ENCODE measurements at regions not wholly inside any gene's neighbourhood (a gene's known extent, or its start where the extent isn't known, plus 50 kb on each side); places are given as distances from the start of the nearest gene placed in this dataset.

DNA sequence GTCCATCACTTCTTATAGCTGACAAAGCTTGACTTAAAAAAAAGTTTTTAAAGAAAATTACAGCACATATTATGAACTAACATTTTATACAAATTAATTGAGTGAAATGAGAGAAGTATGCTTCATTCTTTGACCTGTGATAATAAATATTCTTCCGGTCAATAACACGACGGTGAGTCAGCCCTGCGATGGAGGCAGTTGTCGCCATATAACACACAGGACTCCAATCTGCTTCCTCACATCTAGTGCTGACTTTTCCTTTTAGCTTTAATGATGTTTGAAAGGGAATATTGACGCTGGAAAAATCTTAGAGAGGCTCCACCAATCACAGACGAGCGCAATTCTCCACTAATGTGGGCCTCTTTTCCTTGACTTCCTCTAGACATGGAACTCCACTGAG is 166.9 kb upstream of the C1orf21 start:
- Histone ChIP-seq H3K4me1 (ENCODE audit: control insufficient read depth, insufficient read depth, low read length) (peaks cover 13% of the 10 kb centered on the region), H3K9me3 (ENCODE audit: control insufficient read depth, low read length) (no peaks in the 10 kb centered on the region), H3K27me3 (replicated peaks; ENCODE audit: control insufficient read depth, insufficient read depth, low read length) (no peaks in the 10 kb centered on the region), H3K4me3 (ENCODE audit: low read length) (no peak overlapping the region), H3K9ac (ENCODE audit: low read length) (no peak overlapping the region), H3K36me3 (ENCODE audit: control insufficient read depth, insufficient read depth, low read length, severe bottlenecking) (no peaks in the 10 kb centered on the region)
- no peak for DNase-seq (ENCODE audit: low read depth)

DNA sequence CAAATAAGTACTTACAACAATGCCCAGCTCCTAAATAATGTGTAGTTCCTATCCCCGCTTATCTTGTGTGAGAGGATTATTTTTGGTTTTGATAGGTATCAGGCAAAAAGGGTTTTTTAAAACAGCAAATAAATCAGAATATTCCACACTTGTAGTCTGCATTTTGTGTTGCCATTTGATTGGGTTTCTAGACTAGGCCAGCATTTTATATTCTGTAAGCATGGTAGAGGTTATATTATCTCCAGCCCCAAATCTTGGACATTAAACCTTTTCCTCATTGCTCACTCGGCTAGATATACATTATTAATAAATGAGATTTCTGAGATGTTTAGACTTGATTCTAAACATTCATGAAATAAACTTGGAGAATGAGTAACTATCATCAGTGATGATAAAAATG is 165.7 kb upstream of the C1orf21 start:
- no peak for DNase-seq (ENCODE audit: low read depth)
- H3K27me3 ChIP-seq (replicated peaks; ENCODE audit: control insufficient read depth, insufficient read depth, low read length): no peaks in the 10 kb centered on the region

DNA sequence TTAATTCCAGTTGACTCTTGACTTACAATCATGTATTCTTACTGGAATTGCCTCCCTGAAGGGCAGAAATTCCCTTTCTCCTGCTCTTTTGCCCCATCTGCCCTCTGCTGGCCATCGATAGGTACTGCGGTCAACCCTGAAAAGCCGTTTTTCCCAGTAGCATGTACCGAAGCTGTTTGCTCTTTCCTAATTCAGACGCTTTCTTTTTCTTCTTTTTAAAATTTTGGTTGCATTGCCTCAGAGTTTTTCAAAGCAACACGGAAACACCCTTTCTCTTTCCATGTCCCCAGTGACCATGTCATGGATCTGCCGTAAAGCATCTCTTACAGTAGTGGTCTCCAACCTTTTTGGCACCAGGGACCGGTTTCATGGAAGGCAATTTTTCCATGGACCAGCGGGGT is 164.2 kb upstream of the C1orf21 start:
- H3K9me3 ChIP-seq (ENCODE audit: control insufficient read depth, low read length): no peaks in the 10 kb centered on the region
- H3K4me1 ChIP-seq (ENCODE audit: control insufficient read depth, insufficient read depth, low read length): peaks cover 13% of the 10 kb centered on the region
- H3K36me3 ChIP-seq (ENCODE audit: control insufficient read depth, insufficient read depth, low read length, severe bottlenecking): no peaks in the 10 kb centered on the region
- no peaks in the 10 kb centered on the region for H3K27me3 ChIP-seq (replicated peaks; ENCODE audit: control insufficient read depth, insufficient read depth, low read length)
- peak; percentile 72 for DNase-seq (ENCODE audit: low read depth)
- H3K9ac ChIP-seq (ENCODE audit: low read length): peak overlapping the region; percentile 44
- H3K4me3 ChIP-seq (ENCODE audit: low read length): peak overlapping the region; percentile 70

More for the DNA sequence above, 165.7 kb upstream of the C1orf21 start:
- Histone ChIP-seq H3K9me3 (ENCODE audit: control insufficient read depth, low read length) (no peaks in the 10 kb centered on the region), H3K4me1 (ENCODE audit: control insufficient read depth, insufficient read depth, low read length) (peaks cover 13% of the 10 kb centered on the region), H3K4me3 (ENCODE audit: low read length) (no peak overlapping the region), H3K9ac (ENCODE audit: low read length) (no peak overlapping the region), H3K36me3 (ENCODE audit: control insufficient read depth, insufficient read depth, low read length, severe bottlenecking) (no peaks in the 10 kb centered on the region)

DNA sequence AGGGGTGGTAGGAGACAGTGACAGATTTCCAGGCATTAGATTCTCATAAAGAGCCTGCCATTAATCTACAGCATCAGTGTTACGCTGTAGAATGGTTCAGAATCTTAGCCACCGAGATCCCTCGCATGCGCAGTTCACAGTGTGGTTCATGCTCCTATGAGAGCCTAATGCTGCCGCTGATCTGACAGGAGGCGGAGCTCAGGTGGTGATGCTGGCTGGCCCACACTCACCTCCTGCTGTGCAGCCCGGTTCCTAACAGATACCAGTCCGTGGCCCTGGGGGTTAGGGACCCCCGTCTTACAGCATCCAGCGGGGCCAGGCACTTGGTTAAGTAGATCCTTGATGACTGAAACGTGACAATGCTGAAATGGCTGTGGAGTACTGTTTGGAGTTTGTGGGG is 163.6 kb upstream of the C1orf21 start:
- no peaks in the 10 kb centered on the region for H3K9me3 ChIP-seq (ENCODE audit: control insufficient read depth, low read length)
- H3K4me3 ChIP-seq (ENCODE audit: low read length): peak overlapping the region; percentile 70
- no peaks in the 10 kb centered on the region for H3K36me3 ChIP-seq (ENCODE audit: control insufficient read depth, insufficient read depth, low read length, severe bottlenecking)
- peak overlapping the region; percentile 44 for H3K9ac ChIP-seq (ENCODE audit: low read length)
- no peak for DNase-seq (ENCODE audit: low read depth)
- H3K4me1 ChIP-seq (ENCODE audit: control insufficient read depth, insufficient read depth, low read length): peaks cover 13% of the 10 kb centered on the region
- H3K27me3 ChIP-seq (replicated peaks; ENCODE audit: control insufficient read depth, insufficient read depth, low read length): no peaks in the 10 kb centered on the region

DNA sequence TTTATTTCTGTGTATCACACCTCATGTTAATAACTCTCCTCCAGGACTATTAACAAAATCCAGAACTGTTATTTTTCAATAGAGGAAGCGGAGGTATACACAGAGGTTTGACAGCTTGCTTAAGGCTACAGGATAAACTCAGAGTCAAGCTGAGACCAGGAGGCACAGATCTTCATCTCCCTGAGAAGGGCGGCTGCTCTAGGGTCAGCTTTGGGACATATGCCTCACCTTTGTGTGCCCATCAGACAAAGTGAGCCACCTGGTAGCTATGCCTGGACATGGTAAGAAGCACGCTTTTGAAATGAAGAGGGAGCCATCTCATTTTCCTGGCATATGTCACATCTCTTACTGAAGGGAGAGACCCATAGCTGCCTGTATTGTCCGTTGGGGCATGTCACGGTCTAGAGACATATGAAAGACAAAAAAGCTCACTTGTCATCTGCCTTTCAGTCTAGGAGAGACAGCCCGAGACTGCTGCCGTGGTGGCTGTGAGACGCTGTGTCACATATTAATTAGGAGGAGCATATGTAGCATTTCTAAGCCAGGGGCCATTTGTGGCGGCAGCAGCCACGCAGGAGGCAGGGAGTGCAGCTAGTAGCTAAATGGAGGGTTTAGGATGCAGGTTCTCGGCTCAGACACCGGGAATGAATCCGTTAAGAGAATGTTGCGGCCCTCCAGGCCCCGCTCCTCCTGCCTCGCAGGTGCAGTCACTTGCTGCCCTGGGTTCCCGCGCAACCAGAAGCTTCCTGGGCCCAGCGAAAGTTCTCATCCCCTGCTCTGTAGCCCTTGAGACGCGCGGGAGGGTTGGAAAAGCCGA is 161.3 kb upstream of the C1orf21 start:
- no peak for DNase-seq (ENCODE audit: low read depth)
- Histone ChIP-seq H3K4me1 (ENCODE audit: control insufficient read depth, insufficient read depth, low read length) (peaks cover 4% of the 10 kb centered on the region), H3K36me3 (ENCODE audit: control insufficient read depth, insufficient read depth, low read length, severe bottlenecking) (no peaks in the 10 kb centered on the region), H3K9me3 (ENCODE audit: control insufficient read depth, low read length) (no peaks in the 10 kb centered on the region), H3K4me3 (ENCODE audit: low read length) (no peak overlapping the region), H3K9ac (ENCODE audit: low read length) (no peak overlapping the region), H3K27me3 (replicated peaks; ENCODE audit: control insufficient read depth, insufficient read depth, low read length) (no peaks in the 10 kb centered on the region)

DNA sequence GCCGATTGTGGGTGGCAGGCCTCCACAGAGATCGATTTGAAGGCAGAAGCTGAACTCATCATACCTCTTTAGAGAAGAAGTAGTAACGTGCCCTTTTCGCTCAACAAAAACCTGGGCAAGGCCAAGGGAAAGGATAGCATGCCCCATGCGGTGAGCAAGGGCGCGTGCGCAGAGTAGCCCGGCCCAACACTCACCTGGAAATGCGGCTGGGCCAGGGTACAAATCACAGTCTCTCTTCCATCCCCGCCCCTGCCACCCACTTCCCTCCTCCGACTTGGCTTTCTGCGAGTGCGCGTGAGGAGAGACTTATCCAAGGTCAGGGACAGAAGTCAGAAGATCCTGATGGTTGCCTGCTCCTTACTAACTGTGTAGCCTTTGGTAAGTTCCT is 160.7 kb upstream of the C1orf21 start:
- Histone ChIP-seq H3K4me1 (ENCODE audit: control insufficient read depth, insufficient read depth, low read length) (peaks cover 4% of the 10 kb centered on the region), H3K4me3 (ENCODE audit: low read length) (no peak overlapping the region), H3K9me3 (ENCODE audit: control insufficient read depth, low read length) (no peaks in the 10 kb centered on the region), H3K36me3 (ENCODE audit: control insufficient read depth, insufficient read depth, low read length, severe bottlenecking) (no peaks in the 10 kb centered on the region), H3K9ac (ENCODE audit: low read length) (no peak overlapping the region), H3K27me3 (replicated peaks; ENCODE audit: control insufficient read depth, insufficient read depth, low read length) (no peaks in the 10 kb centered on the region)
- DNase-seq (ENCODE audit: low read depth): no peak

DNA sequence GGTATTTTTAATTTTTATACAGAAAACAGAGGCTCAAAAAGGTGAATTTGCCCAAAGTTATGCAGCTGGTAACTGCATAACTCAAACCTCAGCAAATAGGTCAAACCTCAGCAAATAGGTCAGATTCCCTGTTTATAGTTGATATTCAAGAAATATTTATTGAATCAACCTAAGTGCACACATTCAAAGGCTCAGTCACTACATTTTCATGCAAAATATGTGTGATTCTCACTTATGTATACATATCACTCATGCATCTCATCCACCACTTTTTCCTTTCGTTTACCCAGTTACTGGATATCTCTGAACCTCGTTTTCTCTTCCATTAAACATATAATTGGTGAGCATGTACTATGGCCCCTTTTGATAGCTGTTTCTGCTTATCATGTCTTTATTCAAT is 158.3 kb upstream of the C1orf21 start:
- DNase-seq (ENCODE audit: low read depth): no peak
- Histone ChIP-seq H3K36me3 (ENCODE audit: control insufficient read depth, insufficient read depth, low read length, severe bottlenecking) (no peaks in the 10 kb centered on the region), H3K9ac (ENCODE audit: low read length) (no peak overlapping the region)

DNA sequence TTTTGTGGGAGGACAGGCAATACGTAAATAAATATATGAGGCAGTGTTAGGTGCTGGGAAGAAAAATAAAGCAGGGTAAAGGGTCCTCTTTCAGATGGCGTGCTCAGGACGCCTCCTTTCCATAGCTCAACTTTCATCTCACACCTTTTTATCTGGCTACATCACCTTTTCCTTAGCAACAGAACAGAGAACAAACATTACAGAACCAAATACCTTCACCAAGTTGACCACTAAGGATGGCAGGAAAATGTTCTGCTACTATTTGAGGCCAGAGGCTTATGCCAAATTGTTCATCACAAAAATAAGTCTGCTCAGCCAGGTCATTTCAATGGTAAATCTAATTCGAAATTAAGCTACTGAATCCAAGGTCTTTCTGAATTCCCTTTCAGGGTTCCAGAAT is 149.2 kb upstream of the C1orf21 start:
- H3K4me1 ChIP-seq (ENCODE audit: control insufficient read depth, insufficient read depth, low read length): peaks cover 5% of the 10 kb centered on the region
- no peak overlapping the region for H3K4me3 ChIP-seq (ENCODE audit: low read length)
- no peak overlapping the region for H3K9ac ChIP-seq (ENCODE audit: low read length)
- no peaks in the 10 kb centered on the region for H3K36me3 ChIP-seq (ENCODE audit: control insufficient read depth, insufficient read depth, low read length, severe bottlenecking)
- H3K9me3 ChIP-seq (ENCODE audit: control insufficient read depth, low read length): peaks cover 6% of the 10 kb centered on the region
- DNase-seq (ENCODE audit: low read depth): no peak
- H3K27me3 ChIP-seq (replicated peaks; ENCODE audit: control insufficient read depth, insufficient read depth, low read length): no peaks in the 10 kb centered on the region

More for the DNA sequence above, 158.3 kb upstream of the C1orf21 start:
- no peaks in the 10 kb centered on the region for H3K27me3 ChIP-seq (replicated peaks; ENCODE audit: control insufficient read depth, insufficient read depth, low read length)
- no peaks in the 10 kb centered on the region for H3K4me1 ChIP-seq (ENCODE audit: control insufficient read depth, insufficient read depth, low read length)
- H3K4me3 ChIP-seq (ENCODE audit: low read length): no peak overlapping the region
- no peaks in the 10 kb centered on the region for H3K9me3 ChIP-seq (ENCODE audit: control insufficient read depth, low read length)

DNA sequence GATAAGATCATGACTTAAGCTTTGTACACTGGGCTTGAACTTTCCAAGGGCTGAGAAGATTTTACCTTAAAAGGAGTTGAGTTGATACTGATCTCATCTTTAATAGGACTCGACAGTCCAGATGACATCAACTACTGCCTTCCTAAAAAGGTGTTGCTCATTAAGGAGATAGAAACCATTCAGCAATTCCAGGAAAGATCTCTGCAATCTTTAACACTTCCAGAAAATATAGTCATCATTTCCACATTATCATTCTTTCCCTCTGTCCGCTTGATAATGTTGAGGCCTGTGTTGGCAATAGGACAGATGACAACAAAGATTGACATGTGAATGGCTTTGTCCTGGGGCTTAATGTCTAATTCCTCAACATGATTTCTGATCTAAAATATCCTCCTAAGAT is 145.4 kb upstream of the C1orf21 start:
- Histone ChIP-seq H3K27me3 (replicated peaks; ENCODE audit: control insufficient read depth, insufficient read depth, low read length) (no peaks in the 10 kb centered on the region), H3K36me3 (ENCODE audit: control insufficient read depth, insufficient read depth, low read length, severe bottlenecking) (no peaks in the 10 kb centered on the region), H3K9me3 (ENCODE audit: control insufficient read depth, low read length) (no peaks in the 10 kb centered on the region), H3K4me1 (ENCODE audit: control insufficient read depth, insufficient read depth, low read length) (peaks cover 8% of the 10 kb centered on the region), H3K4me3 (ENCODE audit: low read length) (no peak overlapping the region), H3K9ac (ENCODE audit: low read length) (no peak overlapping the region)
- no peak for DNase-seq (ENCODE audit: low read depth)

DNA sequence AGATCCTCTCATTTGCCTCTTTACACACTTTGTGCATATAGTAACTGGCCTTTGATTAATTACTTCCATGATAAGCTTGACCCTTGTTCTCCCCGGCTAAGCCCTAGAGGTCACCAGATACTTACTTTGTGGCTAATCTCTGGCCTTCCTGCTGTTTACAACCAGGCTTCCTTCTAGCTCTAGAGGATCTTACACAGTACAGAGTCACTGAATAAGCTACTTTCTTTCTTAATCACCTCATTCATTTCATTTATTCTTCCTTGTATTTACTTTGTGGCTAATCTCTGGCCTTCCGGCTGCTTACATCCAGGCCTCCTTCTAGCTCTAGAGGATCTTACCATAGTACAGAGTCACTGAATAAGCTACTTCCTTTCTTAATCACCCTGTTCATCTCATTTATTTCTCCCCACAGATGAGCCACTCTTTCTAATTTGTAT is 144.3 kb upstream of the C1orf21 start:
- Histone ChIP-seq H3K9ac (ENCODE audit: low read length) (no peak overlapping the region), H3K36me3 (ENCODE audit: control insufficient read depth, insufficient read depth, low read length, severe bottlenecking) (no peaks in the 10 kb centered on the region)
- DNase-seq (ENCODE audit: low read depth): peak; percentile 15

DNA sequence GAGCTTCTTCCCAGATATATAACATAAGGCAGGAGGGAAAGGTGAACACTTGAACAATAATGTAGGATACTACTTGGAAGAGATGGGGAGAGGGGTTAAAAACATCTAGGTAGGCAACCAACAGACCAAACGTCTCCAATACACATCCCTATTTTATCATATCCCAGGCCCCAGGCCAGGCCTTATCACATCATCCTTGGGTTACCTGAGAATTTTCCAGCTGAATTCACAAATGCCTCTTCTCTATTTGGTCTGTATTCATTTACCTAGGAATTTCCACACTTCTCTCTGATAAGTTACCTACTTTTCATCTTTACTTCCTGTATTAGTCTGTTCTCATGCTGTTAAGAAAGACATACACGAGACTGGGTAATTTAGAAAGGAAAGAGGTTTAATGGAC is 141.9 kb upstream of the C1orf21 start:
- no peak for DNase-seq (ENCODE audit: low read depth)
- no peaks in the 10 kb centered on the region for H3K9me3 ChIP-seq (ENCODE audit: control insufficient read depth, low read length)
- no peaks in the 10 kb centered on the region for H3K36me3 ChIP-seq (ENCODE audit: control insufficient read depth, insufficient read depth, low read length, severe bottlenecking)
- H3K4me1 ChIP-seq (ENCODE audit: control insufficient read depth, insufficient read depth, low read length): peaks cover 8% of the 10 kb centered on the region
- no peaks in the 10 kb centered on the region for H3K27me3 ChIP-seq (replicated peaks; ENCODE audit: control insufficient read depth, insufficient read depth, low read length)
- H3K4me3 ChIP-seq (ENCODE audit: low read length): no peak overlapping the region
- H3K9ac ChIP-seq (ENCODE audit: low read length): no peak overlapping the region

More for the DNA sequence above, 144.3 kb upstream of the C1orf21 start:
- H3K27me3 ChIP-seq (replicated peaks; ENCODE audit: control insufficient read depth, insufficient read depth, low read length): no peaks in the 10 kb centered on the region
- H3K9me3 ChIP-seq (ENCODE audit: control insufficient read depth, low read length): no peaks in the 10 kb centered on the region
- H3K4me1 ChIP-seq (ENCODE audit: control insufficient read depth, insufficient read depth, low read length): peaks cover 8% of the 10 kb centered on the region
- H3K4me3 ChIP-seq (ENCODE audit: low read length): no peak overlapping the region

DNA sequence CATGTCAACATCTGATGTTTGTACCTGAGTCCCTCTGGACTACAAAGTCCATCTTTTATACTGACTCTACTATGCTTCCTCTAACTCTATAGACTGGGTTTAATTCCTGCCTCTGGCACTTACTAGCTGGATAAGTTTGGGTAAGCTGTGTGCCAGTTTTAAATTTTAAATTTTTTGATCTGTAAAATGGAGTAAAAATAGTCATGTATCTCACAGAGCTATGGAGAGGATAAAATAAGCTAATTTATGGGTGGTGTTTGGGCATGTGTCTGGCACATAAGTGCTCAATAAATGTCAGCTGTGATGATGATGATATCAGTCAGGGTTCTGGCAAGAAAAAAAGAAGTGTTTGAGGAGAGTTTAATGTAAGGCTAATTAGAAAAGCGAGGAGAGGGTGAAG is 139.2 kb upstream of the C1orf21 start:
- peaks cover 2% of the 10 kb centered on the region for H3K4me1 ChIP-seq (ENCODE audit: control insufficient read depth, insufficient read depth, low read length)
- DNase-seq (ENCODE audit: low read depth): no peak

More for the DNA sequence above, 139.2 kb upstream of the C1orf21 start:
- no peaks in the 10 kb centered on the region for H3K9me3 ChIP-seq (ENCODE audit: control insufficient read depth, low read length)
- H3K4me3 ChIP-seq (ENCODE audit: low read length): no peak overlapping the region
- H3K36me3 ChIP-seq (ENCODE audit: control insufficient read depth, insufficient read depth, low read length, severe bottlenecking): no peaks in the 10 kb centered on the region
- no peaks in the 10 kb centered on the region for H3K27me3 ChIP-seq (replicated peaks; ENCODE audit: control insufficient read depth, insufficient read depth, low read length)
- H3K9ac ChIP-seq (ENCODE audit: low read length): no peak overlapping the region
